SK-N-SH (cell line): ENCODE measurements at regions not wholly inside any gene's neighbourhood (a gene's known extent, or its start where the extent isn't known, plus 50 kb on each side); places are given as distances from the start of the nearest gene placed in this dataset.

Experiments used
- CTCF ChIA-PET: fragments of 300-600, 350-600 bp; formaldehyde crosslinking; extraction: SDS; loops from one replicate; lab custom pipeline; 2021; lab: Yijun Ruan, JAX
- POLR2A ChIA-PET: fragments of 350-600 bp; sonication (Branson Sonifier 250); formaldehyde crosslinking; extraction: SDS; loops from one replicate; lab custom pipeline; 2020; ENCODE audit warnings: antibody characterized with exemption, inconsistent platforms; lab: Yijun Ruan, JAX
- DNase-seq: peaks from one replicate; pipeline ENCODE4 v3.0.0; 2012
- H2AFZ ChIP-seq: fragments of 200-600 bp; sonication (generic); 2 replicates; pipeline ENCODE4 v1.8.1; 2016; ENCODE audit warnings: antibody characterized with exemption, mild to moderate bottlenecking, low read depth
- H3F3A ChIP-seq: fragments of 200-600 bp; sonication (generic); replicated peaks from 2 replicates; pipeline ENCODE3; 2016; ENCODE audit warnings: antibody characterized with exemption, mild to moderate bottlenecking; ENCODE audit not compliant: insufficient read depth
- H3K27ac ChIP-seq, 2 experiments: fragments of 200-500 bp in 1 of 2; fragments of 200-600 bp in 1 of 2; sonication (Bioruptor generic) in 1 of 2; sonication (generic), shearing (Covaris generic) in 1 of 2; 2 replicates each; pipeline versions ENCODE4 v1.5.1 to v1.6.1; 2014 to 2016; ENCODE audit warnings: low read depth in 2 of 2, inconsistent platforms in 1 of 2, low read length in 1 of 2, mild to moderate bottlenecking in 1 of 2, mixed read lengths in 1 of 2
- H3K27me3 ChIP-seq: fragments of 200-600 bp; sonication (generic), shearing (Covaris generic); 2 replicates; pipeline ENCODE4 v1.6.1; 2016; ENCODE audit warnings: mixed run types; ENCODE audit not compliant: insufficient read depth
- H3K36me3 ChIP-seq, 2 experiments: fragments of 200-500 bp in 1 of 2; fragments of 200-600 bp in 1 of 2; sonication (Bioruptor generic) in 1 of 2; sonication (generic) in 1 of 2; replicated peaks in 1 of 2; 2 replicates each; pipeline versions ENCODE3 to v1.5.1; 2014 to 2016; ENCODE audit warnings: low read length in 1 of 2, mild to moderate bottlenecking in 1 of 2; ENCODE audit not compliant: insufficient read depth in 2 of 2, control insufficient read depth in 1 of 2
- H3K4me1 ChIP-seq, 2 experiments: fragments of 200-500 bp in 1 of 2; fragments of 200-600 bp in 1 of 2; sonication (Bioruptor generic) in 1 of 2; sonication (generic), shearing (Covaris generic) in 1 of 2; 2 replicates each; pipeline versions ENCODE4 v1.5.1 to v1.6.1; 2014 to 2016; ENCODE audit warnings: low read depth in 1 of 2, low read length in 1 of 2, mixed run types in 1 of 2; ENCODE audit not compliant: insufficient read depth in 2 of 2, control insufficient read depth in 1 of 2
- H3K4me2 ChIP-seq: fragments of 200-600 bp; sonication (generic), shearing (Covaris generic); 2 replicates; pipeline ENCODE4 v1.6.1; 2017; ENCODE audit warnings: mixed run types
- H3K4me3 ChIP-seq, 2 experiments: fragments of 200-500 bp in 1 of 2; fragments of 200-600 bp in 1 of 2; sonication (Bioruptor generic) in 1 of 2; sonication (generic), shearing (Covaris generic) in 1 of 2; 2 replicates each; pipeline versions ENCODE4 v1.5.1 to v1.8.1; 2014 to 2016; ENCODE audit warnings: low read depth in 2 of 2, inconsistent platforms in 1 of 2, low read length in 1 of 2, mild to moderate bottlenecking in 1 of 2, mixed read lengths in 1 of 2, moderate library complexity in 1 of 2
- H3K79me2 ChIP-seq: fragments of 200-600 bp; sonication (generic); 2 replicates; pipeline ENCODE4 v1.8.1; 2017; ENCODE audit warnings: mild to moderate bottlenecking; ENCODE audit not compliant: insufficient read depth
- H3K9ac ChIP-seq: fragments of 200-600 bp; sonication (generic); 2 replicates; pipeline ENCODE4 v1.6.1; 2017; ENCODE audit warnings: mixed run types
- H3K9me2 ChIP-seq: fragments of 200-600 bp; sonication (generic); 2 replicates; pipeline ENCODE4 v1.6.1; 2017; ENCODE audit warnings: mixed run types
- H3K9me3 ChIP-seq: fragments of 200-600 bp; sonication (generic); 2 replicates; pipeline ENCODE4 v1.6.1; 2017; ENCODE audit warnings: mixed run types, mild to moderate bottlenecking, moderate library complexity
- H4K20me1 ChIP-seq: fragments of 200-600 bp; sonication (generic); 2 replicates; pipeline ENCODE4 v1.6.1; 2017; ENCODE audit warnings: mild to moderate bottlenecking, mixed run types; ENCODE audit not compliant: insufficient read depth
- EZH2phosphoT487 ChIP-seq: fragments of 200-600 bp; sonication (generic); IDR thresholded peaks from 2 replicates; pipeline ENCODE4 v1.6.1; 2017; ENCODE audit warnings: low read depth, mixed run types, mild to moderate bottlenecking, antibody characterized with exemption, moderate library complexity, borderline replicate concordance
- FOXJ3 ChIP-seq: sonication (generic); formaldehyde crosslinking; IDR thresholded peaks from 2 replicates; pipeline ENCODE4 v1.5.1; 2020; ENCODE audit warnings: mild to moderate bottlenecking, missing genetic modification reagents
- FOXM1 ChIP-seq: IDR thresholded peaks from 2 replicates; pipeline ENCODE4 v1.4.0; 2012; ENCODE audit warnings: low read depth, mild to moderate bottlenecking
- JUND ChIP-seq: IDR thresholded peaks from 2 replicates; pipeline ENCODE4 v1.4.0; 2012
- MEF2A ChIP-seq: IDR thresholded peaks from 2 replicates; pipeline ENCODE4 v1.4.0; 2012; ENCODE audit warnings: low read depth, borderline replicate concordance
- POLR2AphosphoS5 ChIP-seq: IDR thresholded peaks from 2 replicates; pipeline ENCODE4 v1.6.1; 2012; ENCODE audit warnings: low read depth, low read length
- RAD21 ChIP-seq: IDR thresholded peaks from 2 replicates; pipeline ENCODE4 v1.6.1; 2012; ENCODE audit warnings: mild to moderate bottlenecking, low read length
- RFX5 ChIP-seq: IDR thresholded peaks from 2 replicates; pipeline ENCODE4 v1.6.1; 2012; ENCODE audit warnings: mild to moderate bottlenecking, improper control_type of control experiment, low read length
- RXRA ChIP-seq: IDR thresholded peaks from 2 replicates; pipeline ENCODE4 v1.4.0; 2012; ENCODE audit warnings: low read depth, mild to moderate bottlenecking, borderline replicate concordance
- SIN3A ChIP-seq: IDR thresholded peaks from 2 replicates; pipeline ENCODE4 v1.6.1; 2012; ENCODE audit warnings: low read depth, mild to moderate bottlenecking, low read length, moderate library complexity, borderline replicate concordance
- SMC3 ChIP-seq: IDR thresholded peaks from 2 replicates; pipeline ENCODE4 v1.6.1; 2012; ENCODE audit warnings: low read depth, low read length, improper control_type of control experiment
- TEAD4 ChIP-seq: IDR thresholded peaks from 2 replicates; pipeline ENCODE4 v1.4.0; 2012; ENCODE audit warnings: mild to moderate bottlenecking, borderline replicate concordance; ENCODE audit not compliant: insufficient read depth
- USF1 ChIP-seq: IDR thresholded peaks from 2 replicates; pipeline ENCODE4 v1.4.0; 2012; ENCODE audit warnings: low read depth, borderline replicate concordance
- ZBTB33 ChIP-seq: IDR thresholded peaks from 2 replicates; pipeline ENCODE4 v1.4.0; 2012; ENCODE audit warnings: low read depth, borderline replicate concordance
- whole genome bisulfite sequencing: methylation state at CpG from one replicate; pipeline ENCODE4 v1.1.6; 2017; ENCODE audit warnings: low lambda C conversion rate; 5-methylcytosine and 5-hydroxymethylcytosine counted together
- TF ChIP-seq, protein P1 (sequence below): fragments of 200-600 bp; sonication (generic); IDR thresholded peaks from 2 replicates; pipeline ENCODE4 v1.6.1; 2017; ENCODE audit warnings: antibody characterized with exemption, mild to moderate bottlenecking, moderate library complexity
- TF ChIP-seq, protein P2 (sequence below): IDR thresholded peaks from 2 replicates; pipeline ENCODE4 v1.6.1; 2012; ENCODE audit warnings: mild to moderate bottlenecking, low read depth, low read length, moderate library complexity

- Histone ChIP-seq H3F3A (no peaks in the 10 kb centered on the region), H3K4me2 (no peak overlapping the region)
- CTCF ChIA-PET = interaction anchor here (1.5 to 1.7 kb wide), 3 partner anchors 12 to 42 kb away, joined by 3 to 4 read pairs (median 4); no protein-coding TSS in a partner anchor
- TF ChIP-seq SIN3A = no peak
- TF ChIP-seq, protein P1, sequence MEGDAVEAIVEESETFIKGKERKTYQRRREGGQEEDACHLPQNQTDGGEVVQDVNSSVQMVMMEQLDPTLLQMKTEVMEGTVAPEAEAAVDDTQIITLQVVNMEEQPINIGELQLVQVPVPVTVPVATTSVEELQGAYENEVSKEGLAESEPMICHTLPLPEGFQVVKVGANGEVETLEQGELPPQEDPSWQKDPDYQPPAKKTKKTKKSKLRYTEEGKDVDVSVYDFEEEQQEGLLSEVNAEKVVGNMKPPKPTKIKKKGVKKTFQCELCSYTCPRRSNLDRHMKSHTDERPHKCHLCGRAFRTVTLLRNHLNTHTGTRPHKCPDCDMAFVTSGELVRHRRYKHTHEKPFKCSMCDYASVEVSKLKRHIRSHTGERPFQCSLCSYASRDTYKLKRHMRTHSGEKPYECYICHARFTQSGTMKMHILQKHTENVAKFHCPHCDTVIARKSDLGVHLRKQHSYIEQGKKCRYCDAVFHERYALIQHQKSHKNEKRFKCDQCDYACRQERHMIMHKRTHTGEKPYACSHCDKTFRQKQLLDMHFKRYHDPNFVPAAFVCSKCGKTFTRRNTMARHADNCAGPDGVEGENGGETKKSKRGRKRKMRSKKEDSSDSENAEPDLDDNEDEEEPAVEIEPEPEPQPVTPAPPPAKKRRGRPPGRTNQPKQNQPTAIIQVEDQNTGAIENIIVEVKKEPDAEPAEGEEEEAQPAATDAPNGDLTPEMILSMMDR = no peak
- no peak for TF ChIP-seq ZBTB33
- no peak for TF ChIP-seq RAD21
- no peak for TF ChIP-seq JUND
- no peak for TF ChIP-seq POLR2AphosphoS5
- no peak for TF ChIP-seq SMC3
- no peak for TF ChIP-seq FOXM1
- no peak for TF ChIP-seq EZH2phosphoT487
- TF ChIP-seq RFX5 = no peak
- TF ChIP-seq RXRA = no peak
- no peak for TF ChIP-seq FOXJ3 (CRISPR knock-in tag)
- TF ChIP-seq TEAD4 = no peak
- no peak for TF ChIP-seq MEF2A
- TF ChIP-seq, protein P2, sequence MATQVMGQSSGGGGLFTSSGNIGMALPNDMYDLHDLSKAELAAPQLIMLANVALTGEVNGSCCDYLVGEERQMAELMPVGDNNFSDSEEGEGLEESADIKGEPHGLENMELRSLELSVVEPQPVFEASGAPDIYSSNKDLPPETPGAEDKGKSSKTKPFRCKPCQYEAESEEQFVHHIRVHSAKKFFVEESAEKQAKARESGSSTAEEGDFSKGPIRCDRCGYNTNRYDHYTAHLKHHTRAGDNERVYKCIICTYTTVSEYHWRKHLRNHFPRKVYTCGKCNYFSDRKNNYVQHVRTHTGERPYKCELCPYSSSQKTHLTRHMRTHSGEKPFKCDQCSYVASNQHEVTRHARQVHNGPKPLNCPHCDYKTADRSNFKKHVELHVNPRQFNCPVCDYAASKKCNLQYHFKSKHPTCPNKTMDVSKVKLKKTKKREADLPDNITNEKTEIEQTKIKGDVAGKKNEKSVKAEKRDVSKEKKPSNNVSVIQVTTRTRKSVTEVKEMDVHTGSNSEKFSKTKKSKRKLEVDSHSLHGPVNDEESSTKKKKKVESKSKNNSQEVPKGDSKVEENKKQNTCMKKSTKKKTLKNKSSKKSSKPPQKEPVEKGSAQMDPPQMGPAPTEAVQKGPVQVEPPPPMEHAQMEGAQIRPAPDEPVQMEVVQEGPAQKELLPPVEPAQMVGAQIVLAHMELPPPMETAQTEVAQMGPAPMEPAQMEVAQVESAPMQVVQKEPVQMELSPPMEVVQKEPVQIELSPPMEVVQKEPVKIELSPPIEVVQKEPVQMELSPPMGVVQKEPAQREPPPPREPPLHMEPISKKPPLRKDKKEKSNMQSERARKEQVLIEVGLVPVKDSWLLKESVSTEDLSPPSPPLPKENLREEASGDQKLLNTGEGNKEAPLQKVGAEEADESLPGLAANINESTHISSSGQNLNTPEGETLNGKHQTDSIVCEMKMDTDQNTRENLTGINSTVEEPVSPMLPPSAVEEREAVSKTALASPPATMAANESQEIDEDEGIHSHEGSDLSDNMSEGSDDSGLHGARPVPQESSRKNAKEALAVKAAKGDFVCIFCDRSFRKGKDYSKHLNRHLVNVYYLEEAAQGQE = no peak
- TF ChIP-seq USF1 = no peak
- TF ChIP-seq, all 33 proteins: peak for 0
- 7% methylated on average over 6 of the region's 7 CpGs for WGBS
- H2AFZ ChIP-seq = no peak overlapping the region
- POLR2A ChIA-PET = no interaction called here
- no peaks in the 10 kb centered on the region for H3K36me3 ChIP-seq
- H3K4me1 ChIP-seq = peaks cover 0 to 5% of the 10 kb centered on the region in 2 experiments; a peak in 1 of 4 replicates
- no peaks in the 10 kb centered on the region; the same call in 1 of the 2 replicates for H3K27me3 ChIP-seq
- H3K27ac ChIP-seq = no peak overlapping the region
- H3K79me2 ChIP-seq = no peaks in the 10 kb centered on the region
- no peaks in the 10 kb centered on the region for H3K9me2 ChIP-seq
- no peak for DNase-seq
- no peaks in the 10 kb centered on the region for H3K9me3 ChIP-seq
- no peaks in the 10 kb centered on the region for H4K20me1 ChIP-seq
- no peak overlapping the region for H3K4me3 ChIP-seq
- H3K9ac ChIP-seq = no peak overlapping the region
Observed at GRCh38 chr5:6808462-6808861, 95.2 kb downstream of the TENT4A start.
